Stimulated activated naive CD8-positive, alpha-beta T cell treated with anti-CD3 and anti-CD28 coated beads, Interleukin-15, Interleukin-2, amounts not matched to agents 100 U/mL and 50 U/mL, for 24 hours (primary cell): ENCODE measurements at regions not wholly inside any gene's neighbourhood (a gene's known extent, or its start where the extent isn't known, plus 50 kb on each side); places are given as distances from the start of the nearest gene placed in this dataset.
"Not testable (repeated sequence)": the region's sequence is repeated elsewhere in the genome, so short reads cannot be mapped to it uniquely, and the experiment has no call there.

ENCODE experiments used
- ATAC-seq: fragments of 150-1000 bp; cut with Tn5 transposase; one replicate; pipeline ENCODE4 v1.10.0; 2021
- DNase-seq: peaks from one replicate; pipeline ENCODE4 v3.0.0; 2021

GRCh38 chr15:84094720-84095119 lies 140.9 kb upstream of the GOLGA6L4 start:
- not testable (repeated sequence) for DNase-seq, ATAC-seq

- ATAC-seq, result not testable (repeated sequence)
These were observed 138.5 kb upstream of the GOLGA6L4 start for GRCh38 chr15:84097053-84097452.

GRCh38 chr15:84098604-84099003 lies 137.0 kb upstream of the GOLGA6L4 start:
- ATAC-seq (no peak), DNase-seq (no peak)

More at GRCh38 chr15:84097053-84097452, 138.5 kb upstream of the GOLGA6L4 start:
- DNase-seq, result not testable (repeated sequence)

GRCh38 chr15:84099181-84099580 lies 136.4 kb upstream of the GOLGA6L4 start:
- DNase-seq (no peak), ATAC-seq (no peak)

GRCh38 chr15:84103345-84103744 lies 132.2 kb upstream of the GOLGA6L4 start:
- ATAC-seq, result no peak
- DNase-seq, result no peak

GRCh38 chr15:84104853-84105252 lies 130.7 kb upstream of the GOLGA6L4 start:
- DNase-seq, result no peak
- ATAC-seq, result no peak

GRCh38 chr15:84108728-84109127 lies 126.8 kb upstream of the GOLGA6L4 start:
- DNase-seq, result no peak
- no peak for ATAC-seq

GRCh38 chr15:84111575-84111974 lies 124.0 kb upstream of the GOLGA6L4 start:
- DNase-seq (no peak), ATAC-seq (no peak)

- DNase-seq, result no peak
- ATAC-seq, result no peak
These were observed 123.5 kb upstream of the GOLGA6L4 start for GRCh38 chr15:84112025-84112424.

GRCh38 chr15:84113919-84114318 lies 121.7 kb upstream of the GOLGA6L4 start:
- no peak for DNase-seq
- no peak for ATAC-seq

GRCh38 chr15:84114680-84115079 lies 120.9 kb upstream of the GOLGA6L4 start:
- ATAC-seq, DNase-seq: not testable (repeated sequence)

- ATAC-seq, DNase-seq: not testable (repeated sequence)
These were observed 116.2 kb upstream of the GOLGA6L4 start for GRCh38 chr15:84119351-84119750.

GRCh38 chr15:84120903-84121302 lies 114.7 kb upstream of the GOLGA6L4 start:
- not testable (repeated sequence) for ATAC-seq, DNase-seq

- not testable (repeated sequence) for DNase-seq, ATAC-seq
These were observed 106.9 kb upstream of the GOLGA6L4 start for GRCh38 chr15:84128706-84129105.

GRCh38 chr15:84130098-84130831 lies 105.3 kb upstream of the GOLGA6L4 start:
- not testable (repeated sequence) for DNase-seq, ATAC-seq

GRCh38 chr15:84135931-84136456 lies 99.6 kb upstream of the GOLGA6L4 start:
- ATAC-seq, DNase-seq: not testable (repeated sequence)

- ATAC-seq (peak; percentile 99), DNase-seq (peak; percentile 78)
These were observed 92.7 kb upstream of the GOLGA6L4 start for GRCh38 chr15:84142888-84143337.

GRCh38 chr15:84143753-84144314 lies 91.7 kb upstream of the GOLGA6L4 start:
- DNase-seq (no peak), ATAC-seq (no peak)

- not testable (repeated sequence) for DNase-seq, ATAC-seq
These were observed 90.6 kb upstream of the GOLGA6L4 start for GRCh38 chr15:84144946-84145345.

GRCh38 chr15:84146299-84146698 lies 89.3 kb upstream of the GOLGA6L4 start:
- not testable (repeated sequence) for ATAC-seq, DNase-seq

GRCh38 chr15:84147307-84147706 lies 88.3 kb upstream of the GOLGA6L4 start:
- not testable (repeated sequence) for DNase-seq

GRCh38 chr15:84151205-84151931 lies 84.2 kb upstream of the GOLGA6L4 start:
- ATAC-seq (no peak), DNase-seq (no peak)

More at GRCh38 chr15:84147307-84147706, 88.3 kb upstream of the GOLGA6L4 start:
- ATAC-seq, result not testable (repeated sequence)
